Ishikawa (cell line): ENCODE measurements at regions not wholly inside any gene's neighbourhood (a gene's known extent, or its start where the extent isn't known, plus 50 kb on each side); places are given as distances from the start of the nearest gene placed in this dataset.

ENCODE experiments used
- EGR1 ChIP-seq: IDR thresholded peaks from 2 replicates; pipeline ENCODE4 v1.6.1; 2012
- TAF1 ChIP-seq: IDR thresholded peaks from 2 replicates; pipeline ENCODE4 v1.6.1; 2012; ENCODE audit warnings: low read depth, mild to moderate bottlenecking
- TEAD4 ChIP-seq: IDR thresholded peaks from 2 replicates; pipeline ENCODE4 v1.6.1; 2012
- TF ChIP-seq, protein P1 (sequence below): IDR thresholded peaks from 2 replicates; pipeline ENCODE4 v1.6.1; 2012

DNA sequence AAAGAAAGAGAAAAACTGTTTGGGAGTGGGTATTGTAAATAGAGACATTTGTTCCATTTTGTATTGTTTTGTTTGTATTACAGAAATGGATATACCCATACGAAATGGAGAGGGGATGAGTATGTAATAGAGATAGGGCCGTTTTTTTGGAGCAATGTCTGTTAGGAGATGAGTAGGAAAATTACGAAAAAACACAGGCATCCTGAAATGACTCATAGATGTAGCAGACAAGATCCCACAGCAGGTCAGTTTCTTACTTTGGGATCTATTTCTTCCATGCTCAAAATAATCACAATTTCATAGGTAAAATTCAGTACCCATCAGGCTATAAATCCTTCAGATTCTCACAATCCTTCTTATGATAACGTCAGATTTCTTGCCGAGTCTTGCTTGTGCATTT lies 779.4 kb upstream of the SLITRK1 start:
- TF ChIP-seq, protein P1, sequence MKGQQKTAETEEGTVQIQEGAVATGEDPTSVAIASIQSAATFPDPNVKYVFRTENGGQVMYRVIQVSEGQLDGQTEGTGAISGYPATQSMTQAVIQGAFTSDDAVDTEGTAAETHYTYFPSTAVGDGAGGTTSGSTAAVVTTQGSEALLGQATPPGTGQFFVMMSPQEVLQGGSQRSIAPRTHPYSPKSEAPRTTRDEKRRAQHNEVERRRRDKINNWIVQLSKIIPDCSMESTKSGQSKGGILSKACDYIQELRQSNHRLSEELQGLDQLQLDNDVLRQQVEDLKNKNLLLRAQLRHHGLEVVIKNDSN: no peak
- TF ChIP-seq EGR1 (no peak), TAF1 (no peak), TEAD4 (no peak)
